Retinal pigment epithelial cell (primary cell): ENCODE measurements at regions not wholly inside any gene's neighbourhood (a gene's known extent, or its start where the extent isn't known, plus 50 kb on each side); places are given as distances from the start of the nearest gene placed in this dataset.

Experiments
- DNase-seq: peaks from one replicate; pipeline ENCODE4 v3.0.0-alpha.2; 2010; ENCODE audit warnings: low read depth
- H3K4me3 ChIP-seq: 2 replicates; pipeline ENCODE4 v1.5.1; 2011; ENCODE audit warnings: mild to moderate bottlenecking, low read length, control low read depth, moderate library complexity
- CTCF ChIP-seq: conservative IDR thresholded peaks from 2 replicates; pipeline ENCODE4 v1.5.1; 2011; ENCODE audit warnings: low read depth, low read length, control low read depth, inconsistent platforms

- DNase-seq = no peak
- no peak overlapping the region for H3K4me3 ChIP-seq
- no peak for TF ChIP-seq CTCF
Measured at GRCh38 chr10:111709603-111710002, 474.0 kb downstream of the GPAM start.

- DNase-seq = no peak
- no peak overlapping the region for H3K4me3 ChIP-seq
- no peak for TF ChIP-seq CTCF
Measured at GRCh38 chr10:111716032-111716431, 467.5 kb downstream of the GPAM start.

- no peak overlapping the region for H3K4me3 ChIP-seq
- no peak for DNase-seq
- no peak for TF ChIP-seq CTCF
Measured at GRCh38 chr10:111724121-111724520, 459.4 kb downstream of the GPAM start.

- no peak overlapping the region for H3K4me3 ChIP-seq
- no peak for DNase-seq
- no peak for TF ChIP-seq CTCF
Measured at GRCh38 chr10:111725050-111725449, 458.5 kb downstream of the GPAM start.

- TF ChIP-seq CTCF = no peak
- DNase-seq = no peak
- no peak overlapping the region for H3K4me3 ChIP-seq
Measured at GRCh38 chr10:111732166-111732785, 451.3 kb downstream of the GPAM start.

GRCh38 chr10:111739125-111739873 is 444.3 kb downstream of the GPAM start:
- H3K4me3 ChIP-seq = no peak overlapping the region
- no peak for TF ChIP-seq CTCF
- no peak for DNase-seq

- no peak overlapping the region for H3K4me3 ChIP-seq
- TF ChIP-seq CTCF = no peak
- DNase-seq = no peak
Measured at GRCh38 chr10:111739874-111740139, 443.8 kb downstream of the GPAM start.
